GM19023 (cell line): ENCODE measurements at regions not wholly inside any gene's neighbourhood (a gene's known extent, or its start where the extent isn't known, plus 50 kb on each side); places are given as distances from the start of the nearest gene placed in this dataset.

Experiments
- ATAC-seq: cut with Tn5 transposase; IDR thresholded peaks from one replicate; pipeline ENCODE4 v1.9.1; 2021; ENCODE audit warnings: mild to moderate bottlenecking, moderate library complexity; ENCODE audit not compliant: unreplicated experiment

- no peak for ATAC-seq
Measured at GRCh38 chr6:43923376-43924221, 153.6 kb downstream of the VEGFA start.

GRCh38 chr6:43922426-43923375, 152.7 kb downstream of the VEGFA start:
- no peak for ATAC-seq

- no peak for ATAC-seq
Measured at GRCh38 chr6:43921548-43922425, 151.8 kb downstream of the VEGFA start.

GRCh38 chr6:43921039-43921438, 151.0 kb downstream of the VEGFA start:
- ATAC-seq, result no peak

- ATAC-seq, result no peak
Measured at GRCh38 chr6:43919774-43920173, 149.8 kb downstream of the VEGFA start.

- ATAC-seq, result no peak
Measured at GRCh38 chr6:43917878-43918382, 147.9 kb downstream of the VEGFA start.

- no peak for ATAC-seq
Measured at GRCh38 chr6:43916924-43917877, 147.2 kb downstream of the VEGFA start.

- no peak for ATAC-seq
Measured at GRCh38 chr6:43915986-43916923, 146.2 kb downstream of the VEGFA start.

GRCh38 chr6:43915208-43915869, 145.3 kb downstream of the VEGFA start:
- no peak for ATAC-seq

GRCh38 chr6:43914272-43915147, 144.5 kb downstream of the VEGFA start:
- no peak for ATAC-seq

GRCh38 chr6:43913375-43914271, 143.6 kb downstream of the VEGFA start:
- no peak for ATAC-seq

- ATAC-seq, result no peak
Measured at GRCh38 chr6:43912598-43913371, 142.8 kb downstream of the VEGFA start.

GRCh38 chr6:43912116-43912577, 142.1 kb downstream of the VEGFA start:
- ATAC-seq, result no peak

- no peak for ATAC-seq
Measured at GRCh38 chr6:43911354-43912115, 141.5 kb downstream of the VEGFA start.
